GM12878 (cell line): ENCODE measurements at regions not wholly inside any gene's neighbourhood (a gene's known extent, or its start where the extent isn't known, plus 50 kb on each side); places are given as distances from the start of the nearest gene placed in this dataset.

Source experiments
- CUX1 ChIP-seq: IDR thresholded peaks from 2 replicates; pipeline ENCODE4 v1.6.1; 2012; ENCODE audit warnings: improper control_type of control experiment, low read depth, low read length; ENCODE audit not compliant: insufficient replicate concordance
- MLLT1 ChIP-seq: fragments of 450-650 bp; IDR thresholded peaks from 2 replicates; pipeline ENCODE4 v1.6.1; 2016; ENCODE audit warnings: mild to moderate bottlenecking
- NR2C2 ChIP-seq: IDR thresholded peaks from 2 replicates; pipeline ENCODE4 v1.6.1; 2011; ENCODE audit warnings: borderline replicate concordance, low read depth; ENCODE audit not compliant: control insufficient read depth, insufficient read length
- RELA ChIP-seq: fragments of 450-650 bp; IDR thresholded peaks from 2 replicates; pipeline ENCODE4 v1.8.0; 2014; ENCODE audit warnings: borderline replicate concordance; ENCODE audit not compliant: partially characterized antibody
- SMC3 ChIP-seq: IDR thresholded peaks from 2 replicates; pipeline ENCODE4 v1.6.1; 2011; ENCODE audit warnings: low read length, improper control_type of control experiment, borderline replicate concordance
- TARDBP ChIP-seq: IDR thresholded peaks from 2 replicates; pipeline ENCODE4 v1.6.1; 2016; ENCODE audit warnings: borderline replicate concordance
- TCF12 ChIP-seq: IDR thresholded peaks from 2 replicates; pipeline ENCODE4 v1.6.1; 2011; ENCODE audit warnings: low read depth, mild to moderate bottlenecking, low read length

- no peak for TF ChIP-seq CUX1
- no peak for TF ChIP-seq NR2C2
- no peak for TF ChIP-seq SMC3
- TF ChIP-seq TCF12: no peak
- TF ChIP-seq MLLT1: no peak
- TF ChIP-seq RELA: no peak
- TF ChIP-seq TARDBP: no peak
Measured at GRCh38 chr11:71194710-71195109, 57.7 kb downstream of the SHANK2 start (continued).
